ENCODE measurements at regions not wholly inside any gene's neighbourhood (a gene's known extent, or its start where the extent isn't known, plus 50 kb on each side); places are given as distances from the start of the nearest gene placed in this dataset.
"Not testable (repeated sequence)": the region's sequence is repeated elsewhere in the genome, so short reads cannot be mapped to it uniquely, and the experiment has no call there.

DNA sequence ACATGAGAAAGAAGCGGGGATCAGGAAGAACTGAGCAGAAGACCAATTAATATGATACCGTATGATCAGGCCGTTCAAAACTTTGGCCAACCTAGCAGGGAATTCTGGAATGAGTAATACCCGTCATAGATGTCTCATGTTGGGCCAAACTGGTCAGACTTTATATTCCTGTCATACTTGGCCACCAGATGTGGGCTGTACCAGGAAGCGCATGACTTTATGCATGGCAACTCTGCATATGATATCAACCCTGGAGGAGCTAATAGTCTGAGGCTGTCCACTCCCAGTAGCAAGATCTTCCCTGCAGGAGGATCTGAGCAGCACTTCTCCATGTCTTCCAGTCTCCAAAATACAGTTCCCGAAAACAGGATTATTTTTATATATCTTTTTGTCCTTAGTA, 68.5 kb upstream of the NAA35 start:
- Histone ChIP-seq H3K4me1 (no peaks in the 10 kb centered on the region), H3K9me3 (no peaks in the 10 kb centered on the region), H3K27me3 (no peaks in the 10 kb centered on the region), H3K36me3 (no peaks in the 10 kb centered on the region), H3K4me3 (no peak overlapping the region), H3K27ac (no peak overlapping the region)
- TF ChIP-seq POLR2A (IDR thresholded peaks at IDR 0.05) = no peak
- TF ChIP-seq, protein P1, sequence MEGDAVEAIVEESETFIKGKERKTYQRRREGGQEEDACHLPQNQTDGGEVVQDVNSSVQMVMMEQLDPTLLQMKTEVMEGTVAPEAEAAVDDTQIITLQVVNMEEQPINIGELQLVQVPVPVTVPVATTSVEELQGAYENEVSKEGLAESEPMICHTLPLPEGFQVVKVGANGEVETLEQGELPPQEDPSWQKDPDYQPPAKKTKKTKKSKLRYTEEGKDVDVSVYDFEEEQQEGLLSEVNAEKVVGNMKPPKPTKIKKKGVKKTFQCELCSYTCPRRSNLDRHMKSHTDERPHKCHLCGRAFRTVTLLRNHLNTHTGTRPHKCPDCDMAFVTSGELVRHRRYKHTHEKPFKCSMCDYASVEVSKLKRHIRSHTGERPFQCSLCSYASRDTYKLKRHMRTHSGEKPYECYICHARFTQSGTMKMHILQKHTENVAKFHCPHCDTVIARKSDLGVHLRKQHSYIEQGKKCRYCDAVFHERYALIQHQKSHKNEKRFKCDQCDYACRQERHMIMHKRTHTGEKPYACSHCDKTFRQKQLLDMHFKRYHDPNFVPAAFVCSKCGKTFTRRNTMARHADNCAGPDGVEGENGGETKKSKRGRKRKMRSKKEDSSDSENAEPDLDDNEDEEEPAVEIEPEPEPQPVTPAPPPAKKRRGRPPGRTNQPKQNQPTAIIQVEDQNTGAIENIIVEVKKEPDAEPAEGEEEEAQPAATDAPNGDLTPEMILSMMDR (IDR thresholded peaks at IDR 0.05) = no peak
- intact Hi-C loops (cut with DNase I) = no loop called here
- DNase-seq (ENCODE audit: extremely low spot score in 2 of 2) = no peak

DNA sequence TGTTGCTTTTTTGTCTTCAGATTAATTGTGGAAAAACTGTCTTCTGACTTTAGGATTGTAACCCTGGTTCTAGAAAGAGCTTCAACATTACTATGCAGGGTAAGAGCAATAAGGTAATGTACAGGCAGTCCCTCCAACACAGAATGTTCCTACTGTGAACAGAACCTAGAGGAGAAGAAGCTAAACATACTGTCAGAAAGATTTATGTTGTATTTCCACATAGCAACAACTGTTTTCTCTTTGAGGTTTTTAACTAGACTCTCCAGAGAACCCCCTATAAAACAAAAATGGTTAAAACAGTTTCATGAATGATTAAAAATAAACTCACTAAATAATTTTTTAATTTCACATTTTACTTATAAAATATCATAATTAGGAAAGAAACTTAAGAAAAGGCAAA, 64.3 kb upstream of the NAA35 start:
- DNase-seq (ENCODE audit: extremely low spot score in 2 of 2) = no peak
- TF ChIP-seq, protein P1 (IDR thresholded peaks at IDR 0.05) = no peak
- TF ChIP-seq POLR2AphosphoS5 (IDR thresholded peaks at IDR 0.05; ENCODE audit: insufficient read depth in 1 of 2, low read depth in 1 of 2) (no peak), POLR2A (IDR thresholded peaks at IDR 0.05) (no peak)

DNA sequence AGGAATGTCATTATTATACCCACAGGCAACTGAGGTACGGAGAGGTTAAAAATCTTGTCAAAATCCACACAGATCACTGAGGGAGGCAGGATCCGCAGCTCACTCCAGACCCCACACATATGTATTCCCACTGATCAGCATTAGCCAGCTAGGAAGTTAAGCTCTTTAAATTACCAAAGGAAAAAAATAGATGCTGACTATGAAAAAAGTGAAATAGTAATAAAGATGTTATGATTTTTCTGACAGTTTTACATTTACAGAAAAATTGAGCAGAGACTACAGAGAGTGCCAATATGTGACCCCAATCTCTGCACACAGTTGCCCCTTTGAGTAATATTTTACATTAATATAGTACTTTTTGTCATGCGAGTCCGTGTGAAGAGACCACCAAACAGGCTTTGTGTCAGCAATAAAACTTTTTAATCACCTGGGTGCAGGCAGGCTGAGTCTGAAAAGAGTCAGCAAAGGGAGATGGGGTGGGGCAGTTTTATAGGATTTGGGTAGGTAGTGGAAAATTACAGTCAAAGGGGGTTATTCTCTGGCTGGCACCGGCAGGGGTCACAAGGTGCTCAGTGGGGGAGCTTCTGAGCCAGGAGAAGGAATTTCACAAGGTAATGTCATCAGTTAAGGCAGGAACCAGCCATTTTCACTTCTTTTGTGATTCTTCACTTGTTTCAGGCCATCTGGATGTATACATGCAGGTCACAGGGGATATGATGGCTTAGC, 61.9 kb upstream of the NAA35 start:
- H3K4me1 ChIP-seq; H3K9me3 ChIP-seq; H3K27me3 ChIP-seq; H3K27ac ChIP-seq; H3K4me3 ChIP-seq; intact Hi-C loops (cut with DNase I); H3K36me3 ChIP-seq; DNase-seq (ENCODE audit: extremely low spot score in 2 of 2): not testable (repeated sequence)

More for the DNA sequence above, 64.3 kb upstream of the NAA35 start:
- H3K27me3 ChIP-seq = no peaks in the 10 kb centered on the region
- no peaks in the 10 kb centered on the region for H3K4me1 ChIP-seq
- H3K27ac ChIP-seq = no peak overlapping the region
- no peak overlapping the region for H3K4me3 ChIP-seq
- no peaks in the 10 kb centered on the region for H3K36me3 ChIP-seq
- H3K9me3 ChIP-seq = no peaks in the 10 kb centered on the region
- intact Hi-C loops (cut with DNase I) = no loop called here

DNA sequence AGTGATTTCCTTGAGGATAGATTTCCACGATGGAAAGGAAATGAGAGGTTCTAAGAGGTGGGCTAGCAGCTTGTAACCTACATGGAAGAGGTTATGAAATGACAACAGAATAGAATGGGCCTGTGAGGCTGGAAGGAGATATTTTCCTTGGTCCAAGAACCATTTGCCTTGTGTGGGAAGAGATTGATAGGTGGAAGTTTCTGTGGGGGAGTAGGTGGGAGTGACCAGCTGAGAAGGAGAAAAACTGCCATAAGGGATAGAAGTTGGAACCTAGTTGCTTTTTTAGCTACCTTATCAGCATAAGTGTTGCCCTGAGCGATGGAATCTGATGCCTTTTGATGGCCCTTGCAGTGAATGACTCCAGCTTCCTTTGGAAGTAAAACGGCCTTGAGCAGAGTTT, 60.4 kb upstream of the NAA35 start:
- intact Hi-C loops (cut with DNase I); H3K4me3 ChIP-seq; DNase-seq (ENCODE audit: extremely low spot score in 2 of 2); H3K36me3 ChIP-seq; H3K27ac ChIP-seq; H3K4me1 ChIP-seq; H3K9me3 ChIP-seq; H3K27me3 ChIP-seq: not testable (repeated sequence)

DNA sequence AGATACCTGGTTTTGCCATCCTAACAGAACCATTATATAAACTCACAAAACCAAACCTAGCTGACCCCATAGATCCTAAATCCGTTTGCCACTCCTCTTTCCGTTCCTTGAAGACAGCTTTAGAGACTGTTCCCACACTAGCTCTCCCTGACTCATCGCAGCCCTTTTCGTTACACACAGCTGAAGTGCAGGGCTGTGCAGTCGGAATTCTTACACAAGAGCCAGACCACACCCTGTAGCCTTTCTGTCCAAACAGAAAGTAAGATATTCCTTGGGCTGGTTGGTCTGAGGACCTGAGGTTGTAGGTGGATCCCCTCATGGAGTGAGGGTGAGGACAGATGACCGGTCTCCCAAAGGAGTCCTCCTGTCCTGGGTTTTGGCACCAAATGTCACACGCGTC, 56.7 kb upstream of the NAA35 start:
- H3K27me3 ChIP-seq = no peaks in the 10 kb centered on the region
- no peaks in the 10 kb centered on the region for H3K4me1 ChIP-seq
- H3K4me3 ChIP-seq = no peak overlapping the region
- TF ChIP-seq, protein P1 (IDR thresholded peaks at IDR 0.05) = no peak
- TF ChIP-seq POLR2AphosphoS5 (IDR thresholded peaks at IDR 0.05; ENCODE audit: insufficient read depth in 1 of 2, low read depth in 1 of 2) (no peak), POLR2A (IDR thresholded peaks at IDR 0.05) (no peak)
- H3K9me3 ChIP-seq = no peaks in the 10 kb centered on the region
- H3K27ac ChIP-seq = no peak overlapping the region
- intact Hi-C loops (cut with DNase I) = no loop called here
- no peaks in the 10 kb centered on the region for H3K36me3 ChIP-seq
- DNase-seq (ENCODE audit: extremely low spot score in 2 of 2) = no peak

DNA sequence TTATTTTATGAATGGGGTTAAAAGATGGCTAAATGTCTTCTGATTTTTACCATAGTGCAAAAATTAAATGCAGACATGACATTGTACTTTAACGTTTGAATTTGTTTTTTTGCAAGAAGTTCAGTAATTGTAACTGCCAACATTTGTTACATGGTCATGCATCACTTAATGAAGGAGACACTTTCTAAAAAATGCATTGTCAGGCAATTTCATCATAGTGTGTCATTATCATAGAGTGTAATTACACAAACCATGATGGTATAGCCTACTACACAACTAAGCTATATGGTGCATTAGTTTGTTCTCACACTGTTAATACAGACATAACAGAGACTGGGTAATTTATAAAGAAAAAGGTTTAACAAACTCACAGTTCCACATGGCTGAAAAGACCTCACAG, 50.0 kb upstream of the NAA35 start:
- intact Hi-C loops (cut with DNase I) = no loop called here
- Histone ChIP-seq H3K27ac (no peak overlapping the region), H3K9me3 (no peaks in the 10 kb centered on the region), H3K27me3 (no peaks in the 10 kb centered on the region), H3K4me1 (no peaks in the 10 kb centered on the region), H3K36me3 (no peaks in the 10 kb centered on the region), H3K4me3 (no peak overlapping the region)
- DNase-seq (ENCODE audit: extremely low spot score in 2 of 2) = no peak
- TF ChIP-seq POLR2AphosphoS5 (IDR thresholded peaks at IDR 0.05; ENCODE audit: insufficient read depth in 1 of 2, low read depth in 1 of 2) (no peak), POLR2A (IDR thresholded peaks at IDR 0.05) (no peak)
- TF ChIP-seq, protein P1 (IDR thresholded peaks at IDR 0.05) = no peak

Data from vagina (tissue), 2 donors.